Keratinocyte (primary cell): ENCODE measurements at regions not wholly inside any gene's neighbourhood (a gene's known extent, or its start where the extent isn't known, plus 50 kb on each side); places are given as distances from the start of the nearest gene placed in this dataset.

Experiments used
- DNase-seq: peaks from one replicate; pipeline ENCODE4 v3.0.0-alpha.2; 2011; ENCODE audit warnings: low read depth, missing footprints, low spot score
- FAIRE-seq: peaks from 2 replicates; lab custom pipeline; 2011; peaks lifted over from hg19 to GRCh38; lab: Jason Lieb, UNC
- H2AFZ ChIP-seq: 2 replicates; pipeline ENCODE4 v1.6.0; 2012; ENCODE audit warnings: low read length, control low read depth, inconsistent platforms; ENCODE audit not compliant: control insufficient read depth
- H3K27ac ChIP-seq: 2 replicates; pipeline ENCODE4 v1.5.1; 2011; ENCODE audit warnings: low read length; ENCODE audit not compliant: control insufficient read depth, insufficient read depth
- H3K27me3 ChIP-seq: 3 replicates; pipeline ENCODE4 v1.6.0; 2011; ENCODE audit warnings: low read length; ENCODE audit not compliant: control insufficient read depth, insufficient read depth; ENCODE audit errors: extremely low read depth
- H3K36me3 ChIP-seq, 2 experiments: 2 replicates in 1 of 2; 3 replicates in 1 of 2; pipeline ENCODE4 v1.5.1; 2011; ENCODE audit warnings: low read length in 2 of 2, mild to moderate bottlenecking in 1 of 2; ENCODE audit not compliant: control insufficient read depth in 2 of 2, insufficient read depth in 2 of 2; ENCODE audit errors: extremely low read depth in 1 of 2
- H3K4me1 ChIP-seq: 3 replicates; pipeline ENCODE4 v1.5.1; 2011; ENCODE audit warnings: low read length; ENCODE audit not compliant: control insufficient read depth, insufficient read depth; ENCODE audit errors: extremely low read depth
- H3K4me2 ChIP-seq: 3 replicates; pipeline ENCODE4 v1.6.0; 2011; ENCODE audit warnings: low read depth, low read length; ENCODE audit not compliant: control insufficient read depth, insufficient read depth; ENCODE audit errors: extremely low read depth
- H3K4me3 ChIP-seq, 3 experiments: fragments of 200-600 bp in 1 of 3; sonication (generic) in 1 of 3; 2 replicates in 2 of 3; 3 replicates in 1 of 3; pipeline ENCODE4 v1.5.1; 2011 to 2016; ENCODE audit warnings: low read length in 3 of 3, mild to moderate bottlenecking in 3 of 3, control low read depth in 2 of 3, inconsistent platforms in 1 of 3, low read depth in 1 of 3, mixed read lengths in 1 of 3, mixed run types in 1 of 3, moderate library complexity in 1 of 3; ENCODE audit not compliant: control insufficient read depth in 2 of 3, insufficient read depth in 2 of 3; ENCODE audit errors: extremely low read depth in 1 of 3
- H3K79me2 ChIP-seq: 2 replicates; pipeline ENCODE4 v1.6.0; 2012; ENCODE audit warnings: low read length; ENCODE audit not compliant: control insufficient read depth, insufficient read depth
- H3K9ac ChIP-seq: 3 replicates; pipeline ENCODE4 v1.6.0; 2011; ENCODE audit warnings: low read length; ENCODE audit not compliant: control insufficient read depth, insufficient read depth; ENCODE audit errors: extremely low read depth
- H3K9me1 ChIP-seq: 3 replicates; pipeline ENCODE4 v1.6.0; 2011; ENCODE audit warnings: low read length; ENCODE audit not compliant: control insufficient read depth, insufficient read depth; ENCODE audit errors: extremely low read depth
- H3K9me3 ChIP-seq: 2 replicates; pipeline ENCODE4 v1.5.1; 2012; ENCODE audit warnings: low read depth, low read length; ENCODE audit not compliant: control insufficient read depth
- H4K20me1 ChIP-seq: 3 replicates; pipeline ENCODE4 v1.6.0; 2011; ENCODE audit warnings: low read length; ENCODE audit not compliant: control insufficient read depth, insufficient read depth; ENCODE audit errors: extremely low read depth
- CTCF ChIP-seq, 3 experiments: IDR thresholded peaks in 1 of 3; conservative IDR thresholded peaks in 1 of 3; optimal IDR thresholded peaks in 1 of 3; 2 replicates in 2 of 3; 3 replicates in 1 of 3; pipeline versions ENCODE3 to v1.5.1; 2011; ENCODE audit warnings: low read length in 3 of 3, mild to moderate bottlenecking in 3 of 3, moderate library complexity in 2 of 3, control low read depth in 1 of 3, inconsistent platforms in 1 of 3; ENCODE audit not compliant: insufficient read depth in 2 of 3; ENCODE audit errors: extremely low read depth in 1 of 3
- EZH2 ChIP-seq: IDR thresholded peaks from one replicate; pipeline ENCODE4 v1.6.1; 2012; ENCODE audit warnings: inconsistent platforms, mild to moderate bottlenecking, low read length, moderate library complexity
- dilution Hi-C: fragments of 300-500 bp; cut with MboI; formaldehyde crosslinking; loops from one replicate; pipeline ENCODE4 v1.7.0; 2020; ENCODE audit warnings: low sequenced_read_pairs; ENCODE audit not compliant: extremely low pct_ligation_motif_present

GRCh38 chr4:94112644-94113043 is 95.0 kb upstream of the SMARCAD1 start:
- no peak for FAIRE-seq
- Histone ChIP-seq H3K27ac (no peak overlapping the region), H4K20me1 (no peaks in the 10 kb centered on the region), H3K36me3 (no peaks in the 10 kb centered on the region), H3K4me1 (no peaks in the 10 kb centered on the region), H2AFZ (no peak overlapping the region), H3K4me3 (no peak overlapping the region), H3K79me2 (no peaks in the 10 kb centered on the region), H3K9me1 (no peaks in the 10 kb centered on the region), H3K27me3 (no peaks in the 10 kb centered on the region), H3K9ac (no peak overlapping the region), H3K9me3 (no peaks in the 10 kb centered on the region), H3K4me2 (no peak overlapping the region)
- dilution Hi-C loops, result no loop called here
- TF ChIP-seq CTCF (optimal IDR thresholded peaks at IDR 0.05 in 1 of 3, IDR thresholded peaks at IDR 0.05 in 1 of 3, conservative IDR thresholded peaks at IDR 0.05 in 1 of 3; ENCODE audit: extremely low read depth in 1 of 3, insufficient read depth in 2 of 3, low read length in 3 of 3) (no peak), EZH2 (no peak)
- no peak for DNase-seq

GRCh38 chr4:94115687-94116086 is 92.0 kb upstream of the SMARCAD1 start:
- Histone ChIP-seq H3K4me2 (no peak overlapping the region), H3K9me1 (no peaks in the 10 kb centered on the region), H3K9ac (no peak overlapping the region), H4K20me1 (no peaks in the 10 kb centered on the region), H3K36me3 (no peaks in the 10 kb centered on the region), H3K27ac (no peak overlapping the region), H3K27me3 (no peaks in the 10 kb centered on the region), H3K4me1 (no peaks in the 10 kb centered on the region), H3K4me3 (no peak overlapping the region), H3K9me3 (no peaks in the 10 kb centered on the region), H2AFZ (no peak overlapping the region), H3K79me2 (no peaks in the 10 kb centered on the region)
- FAIRE-seq, result no peak
- DNase-seq, result no peak
- no peak for TF ChIP-seq CTCF (optimal IDR thresholded peaks at IDR 0.05 in 1 of 3, IDR thresholded peaks at IDR 0.05 in 1 of 3, conservative IDR thresholded peaks at IDR 0.05 in 1 of 3; ENCODE audit: extremely low read depth in 1 of 3, insufficient read depth in 2 of 3, low read length in 3 of 3)
- no peak for TF ChIP-seq EZH2
- dilution Hi-C loops, result no loop called here
